Activated CD4-positive, alpha-beta T cell treated with anti-CD3 and anti-CD28 coated beads, Interleukin-2, Interleukin-4, amounts not matched to agents 100 ng/mL and 50 ng/mL, durations not matched to agents 16 hours and 8 hours (primary cell): ENCODE measurements at regions not wholly inside any gene's neighbourhood (a gene's known extent, or its start where the extent isn't known, plus 50 kb on each side); places are given as distances from the start of the nearest gene placed in this dataset.
"Not testable (repeated sequence)": the region's sequence is repeated elsewhere in the genome, so short reads cannot be mapped to it uniquely, and the experiment has no call there.

Source experiments
- DNase-seq: peaks from one replicate; pipeline ENCODE4 v3.0.0-alpha.2; 2020; ENCODE audit warnings: low spot score

DNA sequence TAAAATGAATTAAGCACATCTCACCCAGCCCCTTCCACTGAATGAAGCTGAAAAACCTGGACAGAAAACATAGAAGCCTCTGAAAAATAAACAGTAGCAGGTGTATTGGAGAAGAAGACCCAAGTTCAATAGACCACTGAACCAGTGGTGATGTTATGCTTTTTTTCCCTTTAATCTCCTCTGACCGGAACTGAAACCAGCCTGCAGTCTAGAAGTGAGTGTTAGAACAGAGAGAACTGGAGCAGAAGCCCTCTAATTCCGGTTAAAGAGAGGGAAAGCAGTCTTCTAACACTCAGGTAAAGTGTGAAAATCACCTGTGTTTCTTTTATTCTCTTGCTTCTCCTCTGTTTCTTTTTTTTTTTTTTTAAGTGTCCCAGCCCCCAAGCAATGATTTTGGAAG, 83.5 kb upstream of the CCL21 start:
- no peak for DNase-seq

DNA sequence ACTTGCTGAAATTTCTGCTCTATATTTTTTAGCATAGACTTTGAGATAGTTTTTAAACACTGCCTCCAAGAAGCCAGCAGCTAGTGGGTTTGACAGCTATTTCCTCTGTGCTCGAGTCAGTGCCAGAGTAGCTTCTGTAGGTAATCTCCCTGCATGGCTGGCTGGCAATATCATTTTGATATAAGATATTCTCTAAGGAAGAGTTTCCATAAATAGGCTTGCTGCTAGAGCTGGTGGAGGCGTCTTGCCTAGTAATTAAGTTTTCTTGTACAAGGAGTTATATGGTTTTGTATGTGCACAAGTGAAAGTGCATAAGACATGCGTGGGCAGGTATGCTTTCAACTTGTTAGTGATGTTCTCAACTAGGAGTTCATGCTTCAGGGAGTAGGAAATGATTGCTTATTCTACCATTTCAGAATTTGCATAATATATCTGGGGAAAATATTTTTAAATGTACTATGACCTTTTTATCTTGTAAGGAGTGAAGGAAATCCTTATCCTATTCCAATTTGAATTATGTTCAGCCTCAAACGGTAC, 74.1 kb upstream of the CCL21 start:
- DNase-seq = no peak

DNA sequence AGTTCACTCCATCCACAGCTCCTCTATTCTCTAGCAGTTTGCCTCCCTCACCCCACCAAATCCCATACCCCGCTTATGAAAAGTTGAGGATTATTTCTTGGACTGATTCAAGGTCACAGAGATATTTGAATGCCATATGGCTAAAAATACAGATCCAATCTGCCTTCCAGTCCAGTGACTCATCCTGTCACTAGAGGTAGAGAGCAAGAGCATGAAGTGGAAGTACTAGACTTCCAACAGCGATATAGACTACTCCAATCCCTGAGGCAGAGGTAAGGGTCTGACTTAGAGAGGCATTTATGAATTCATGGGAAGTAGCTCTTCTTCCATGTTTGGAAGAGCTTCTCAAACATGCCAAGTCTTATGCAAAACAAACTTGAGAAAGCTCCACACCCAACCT, 72.4 kb upstream of the CCL21 start:
- no peak for DNase-seq

GRCh38 chr9:34777666-34778065, 67.7 kb upstream of the CCL21 start:
- no peak for DNase-seq

- DNase-seq = no peak
Measured at GRCh38 chr9:34773955-34774354, 64.0 kb upstream of the CCL21 start.

GRCh38 chr9:34773306-34773910, 63.5 kb upstream of the CCL21 start:
- DNase-seq = no peak

- no peak for DNase-seq
Measured at GRCh38 chr9:34771007-34771406, 61.1 kb upstream of the CCL21 start.

- DNase-seq = not testable (repeated sequence)
Measured at GRCh38 chr9:34767087-34767486, 57.2 kb upstream of the CCL21 start.

DNA sequence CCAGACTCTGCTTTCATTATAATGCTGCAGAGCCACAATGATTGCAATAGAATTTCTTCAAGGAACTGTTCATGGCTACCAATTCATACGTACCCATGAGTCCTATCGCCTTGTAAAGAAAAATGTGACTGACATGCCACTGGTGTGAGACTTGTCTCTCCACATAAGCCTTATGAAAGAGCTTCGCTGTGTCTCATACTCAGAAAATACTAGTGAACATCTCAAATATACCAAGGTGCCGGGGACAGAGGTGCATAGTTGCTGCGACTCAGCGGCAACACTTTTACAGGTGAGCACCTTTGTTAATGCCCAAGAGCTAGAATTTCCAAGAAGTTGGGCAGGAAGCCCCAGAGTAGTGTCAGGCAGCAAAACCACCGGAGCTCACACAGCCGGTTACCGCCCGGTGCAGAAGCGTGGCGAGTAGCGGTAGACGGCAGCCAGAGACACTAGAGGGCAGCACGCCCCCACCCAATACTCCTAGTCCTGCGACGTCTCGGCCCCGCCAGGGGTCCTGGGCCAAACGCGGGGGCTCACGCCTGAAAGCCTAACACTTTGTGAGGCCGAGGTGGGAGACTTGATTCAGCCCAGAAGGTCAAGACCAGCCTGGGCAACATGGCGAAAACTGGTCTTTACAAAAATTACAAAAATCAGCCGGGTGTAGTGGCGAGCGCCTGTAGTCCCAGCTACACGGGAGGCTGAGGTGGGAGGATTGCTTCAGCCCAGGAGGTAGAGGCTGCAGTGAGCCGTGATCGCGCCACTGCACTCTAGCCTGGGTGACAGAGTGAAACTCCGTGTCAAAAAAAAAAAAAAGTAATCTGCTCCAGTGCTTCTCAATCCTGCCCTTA, 50.5 kb upstream of the CCL21 start:
- DNase-seq = peak; percentile 46
